SK-N-SH (cell line): ENCODE measurements at regions not wholly inside any gene's neighbourhood (a gene's known extent, or its start where the extent isn't known, plus 50 kb on each side); places are given as distances from the start of the nearest gene placed in this dataset.

Source experiments
- CTCF ChIA-PET: fragments of 300-600, 350-600 bp; formaldehyde crosslinking; extraction: SDS; loops from one replicate; lab custom pipeline; 2021; lab: Yijun Ruan, JAX
- POLR2A ChIA-PET: fragments of 350-600 bp; sonication (Branson Sonifier 250); formaldehyde crosslinking; extraction: SDS; loops from one replicate; lab custom pipeline; 2020; ENCODE audit warnings: antibody characterized with exemption, inconsistent platforms; lab: Yijun Ruan, JAX
- DNase-seq: peaks from one replicate; pipeline ENCODE4 v3.0.0; 2012
- H2AFZ ChIP-seq: fragments of 200-600 bp; sonication (generic); 2 replicates; pipeline ENCODE4 v1.8.1; 2016; ENCODE audit warnings: antibody characterized with exemption, mild to moderate bottlenecking, low read depth
- H3F3A ChIP-seq: fragments of 200-600 bp; sonication (generic); replicated peaks from 2 replicates; pipeline ENCODE3; 2016; ENCODE audit warnings: antibody characterized with exemption, mild to moderate bottlenecking; ENCODE audit not compliant: insufficient read depth
- H3K27ac ChIP-seq, 2 experiments: fragments of 200-500 bp in 1 of 2; fragments of 200-600 bp in 1 of 2; sonication (Bioruptor generic) in 1 of 2; sonication (generic), shearing (Covaris generic) in 1 of 2; 2 replicates each; pipeline versions ENCODE4 v1.5.1 to v1.6.1; 2014 to 2016; ENCODE audit warnings: low read depth in 2 of 2, inconsistent platforms in 1 of 2, low read length in 1 of 2, mild to moderate bottlenecking in 1 of 2, mixed read lengths in 1 of 2
- H3K27me3 ChIP-seq: fragments of 200-600 bp; sonication (generic), shearing (Covaris generic); 2 replicates; pipeline ENCODE4 v1.6.1; 2016; ENCODE audit warnings: mixed run types; ENCODE audit not compliant: insufficient read depth
- H3K36me3 ChIP-seq, 2 experiments: fragments of 200-500 bp in 1 of 2; fragments of 200-600 bp in 1 of 2; sonication (Bioruptor generic) in 1 of 2; sonication (generic) in 1 of 2; replicated peaks in 1 of 2; 2 replicates each; pipeline versions ENCODE3 to v1.5.1; 2014 to 2016; ENCODE audit warnings: low read length in 1 of 2, mild to moderate bottlenecking in 1 of 2; ENCODE audit not compliant: insufficient read depth in 2 of 2, control insufficient read depth in 1 of 2
- H3K4me1 ChIP-seq, 2 experiments: fragments of 200-500 bp in 1 of 2; fragments of 200-600 bp in 1 of 2; sonication (Bioruptor generic) in 1 of 2; sonication (generic), shearing (Covaris generic) in 1 of 2; 2 replicates each; pipeline versions ENCODE4 v1.5.1 to v1.6.1; 2014 to 2016; ENCODE audit warnings: low read depth in 1 of 2, low read length in 1 of 2, mixed run types in 1 of 2; ENCODE audit not compliant: insufficient read depth in 2 of 2, control insufficient read depth in 1 of 2
- H3K4me2 ChIP-seq: fragments of 200-600 bp; sonication (generic), shearing (Covaris generic); 2 replicates; pipeline ENCODE4 v1.6.1; 2017; ENCODE audit warnings: mixed run types
- H3K4me3 ChIP-seq, 2 experiments: fragments of 200-500 bp in 1 of 2; fragments of 200-600 bp in 1 of 2; sonication (Bioruptor generic) in 1 of 2; sonication (generic), shearing (Covaris generic) in 1 of 2; 2 replicates each; pipeline versions ENCODE4 v1.5.1 to v1.8.1; 2014 to 2016; ENCODE audit warnings: low read depth in 2 of 2, inconsistent platforms in 1 of 2, low read length in 1 of 2, mild to moderate bottlenecking in 1 of 2, mixed read lengths in 1 of 2, moderate library complexity in 1 of 2
- H3K79me2 ChIP-seq: fragments of 200-600 bp; sonication (generic); 2 replicates; pipeline ENCODE4 v1.8.1; 2017; ENCODE audit warnings: mild to moderate bottlenecking; ENCODE audit not compliant: insufficient read depth
- H3K9ac ChIP-seq: fragments of 200-600 bp; sonication (generic); 2 replicates; pipeline ENCODE4 v1.6.1; 2017; ENCODE audit warnings: mixed run types
- H3K9me2 ChIP-seq: fragments of 200-600 bp; sonication (generic); 2 replicates; pipeline ENCODE4 v1.6.1; 2017; ENCODE audit warnings: mixed run types
- H3K9me3 ChIP-seq: fragments of 200-600 bp; sonication (generic); 2 replicates; pipeline ENCODE4 v1.6.1; 2017; ENCODE audit warnings: mixed run types, mild to moderate bottlenecking, moderate library complexity
- H4K20me1 ChIP-seq: fragments of 200-600 bp; sonication (generic); 2 replicates; pipeline ENCODE4 v1.6.1; 2017; ENCODE audit warnings: mild to moderate bottlenecking, mixed run types; ENCODE audit not compliant: insufficient read depth
- EP300 ChIP-seq, 2 experiments: IDR thresholded peaks; 2 replicates each; pipeline versions ENCODE4 v1.4.0 to v1.6.1; 2012; ENCODE audit warnings: borderline replicate concordance in 1 of 2, low read depth in 1 of 2, low read length in 1 of 2
- FOSL2 ChIP-seq: IDR thresholded peaks from 2 replicates; pipeline ENCODE4 v1.4.0; 2012; ENCODE audit warnings: low read depth, mild to moderate bottlenecking, moderate library complexity, borderline replicate concordance
- IRF3 ChIP-seq: fragments of 150-350 bp; IDR thresholded peaks from 2 replicates; pipeline ENCODE4 v1.6.1; 2016; ENCODE audit warnings: mild to moderate bottlenecking, low read depth, low read length
- MAX ChIP-seq: IDR thresholded peaks from 2 replicates; pipeline ENCODE4 v1.4.0; 2012; ENCODE audit warnings: low read depth
- MEF2A ChIP-seq: IDR thresholded peaks from 2 replicates; pipeline ENCODE4 v1.4.0; 2012; ENCODE audit warnings: low read depth, borderline replicate concordance
- MXI1 ChIP-seq: IDR thresholded peaks from 2 replicates; pipeline ENCODE4 v1.6.1; 2012; ENCODE audit warnings: mild to moderate bottlenecking, low read depth, low read length, improper control_type of control experiment
- NRF1 ChIP-seq: IDR thresholded peaks from 2 replicates; pipeline ENCODE4 v1.6.1; 2012; ENCODE audit warnings: low read depth, mild to moderate bottlenecking, low read length
- REST ChIP-seq: IDR thresholded peaks from 2 replicates; pipeline ENCODE4 v1.6.1; 2012; ENCODE audit warnings: mild to moderate bottlenecking, low read depth, low read length, moderate library complexity
- RXRA ChIP-seq: IDR thresholded peaks from 2 replicates; pipeline ENCODE4 v1.4.0; 2012; ENCODE audit warnings: low read depth, mild to moderate bottlenecking, borderline replicate concordance
- SMC3 ChIP-seq: IDR thresholded peaks from 2 replicates; pipeline ENCODE4 v1.6.1; 2012; ENCODE audit warnings: low read depth, low read length, improper control_type of control experiment
- TCF12 ChIP-seq: IDR thresholded peaks from 2 replicates; pipeline ENCODE4 v1.4.0; 2012
- TEAD4 ChIP-seq: IDR thresholded peaks from 2 replicates; pipeline ENCODE4 v1.4.0; 2012; ENCODE audit warnings: mild to moderate bottlenecking, borderline replicate concordance; ENCODE audit not compliant: insufficient read depth
- USF2 ChIP-seq: fragments of 150-350 bp; IDR thresholded peaks from 2 replicates; pipeline ENCODE4 v1.6.1; 2017; ENCODE audit warnings: antibody characterized with exemption, low read length, low read depth, borderline replicate concordance
- YY1 ChIP-seq: IDR thresholded peaks from 2 replicates; pipeline ENCODE4 v1.4.0; 2012; ENCODE audit warnings: low read depth, mild to moderate bottlenecking
- WGBS: methylation state at CpG from one replicate; pipeline ENCODE4 v1.1.6; 2017; ENCODE audit warnings: low lambda C conversion rate; 5-methylcytosine and 5-hydroxymethylcytosine counted together

GRCh38 chr18:7476386-7476785, 90.7 kb upstream of the PTPRM start (continued):
- no peak for TF ChIP-seq FOSL2
- no peak for TF ChIP-seq IRF3
- no peak for TF ChIP-seq REST
- TF ChIP-seq SMC3 = no peak
- no peak for TF ChIP-seq RXRA
- no peak for TF ChIP-seq NRF1
- no peak for TF ChIP-seq YY1
- no peak for TF ChIP-seq USF2

GRCh38 chr18:7479756-7480155, 87.4 kb upstream of the PTPRM start:
- 0 out of 2 replicates have a peak, but pooled peaks cover 6% of the 10 kb centered on the region for H3K9me3 ChIP-seq
- POLR2A ChIA-PET = no interaction called here
- TF ChIP-seq USF2 = no peak
- no peak for TF ChIP-seq TCF12
- no peak for TF ChIP-seq EP300 (IDR thresholded peaks at IDR 0.05; ENCODE audit: borderline replicate concordance in 1 of 2, low read depth in 1 of 2, low read length in 1 of 2)
- no peak for TF ChIP-seq MEF2A
- no peak for TF ChIP-seq TEAD4
- TF ChIP-seq MXI1 = no peak
- TF ChIP-seq MAX = no peak
- TF ChIP-seq, all 33 proteins: peak for 0
- Histone ChIP-seq H3K4me2 (no peak overlapping the region), H3K36me3 (no peaks in the 10 kb centered on the region), H3K79me2 (no peaks in the 10 kb centered on the region), H3K27ac (no peak overlapping the region), H4K20me1 (no peaks in the 10 kb centered on the region), H3K9me2 (no peaks in the 10 kb centered on the region), H3F3A (no peaks in the 10 kb centered on the region), H2AFZ (no peak overlapping the region), H3K4me3 (no peak overlapping the region), H3K27me3 (no peaks in the 10 kb centered on the region), H3K9ac (no peak overlapping the region), H3K4me1 (peaks cover 0 to 2% of the 10 kb centered on the region in 2 experiments; a peak in 1 of 4 replicates)
- WGBS = 47% methylated on average over 6 of the region's 6 CpGs
- CTCF ChIA-PET = interaction anchor here (1.1 kb wide), 1 partner anchor 207 kb away, joined by 3 read pairs; no protein-coding TSS in a partner anchor
- no peak for DNase-seq
